Skin of body (tissue), 1 donor: ENCODE measurements at regions not wholly inside any gene's neighbourhood (a gene's known extent, or its start where the extent isn't known, plus 50 kb on each side); places are given as distances from the start of the nearest gene placed in this dataset.
"Not testable (repeated sequence)": the region's sequence is repeated elsewhere in the genome, so short reads cannot be mapped to it uniquely, and the experiment has no call there.

Source experiments
- DNase-seq: peaks from one replicate; lab custom pipeline; 2025; lab: John Stamatoyannopoulos, UW

DNA sequence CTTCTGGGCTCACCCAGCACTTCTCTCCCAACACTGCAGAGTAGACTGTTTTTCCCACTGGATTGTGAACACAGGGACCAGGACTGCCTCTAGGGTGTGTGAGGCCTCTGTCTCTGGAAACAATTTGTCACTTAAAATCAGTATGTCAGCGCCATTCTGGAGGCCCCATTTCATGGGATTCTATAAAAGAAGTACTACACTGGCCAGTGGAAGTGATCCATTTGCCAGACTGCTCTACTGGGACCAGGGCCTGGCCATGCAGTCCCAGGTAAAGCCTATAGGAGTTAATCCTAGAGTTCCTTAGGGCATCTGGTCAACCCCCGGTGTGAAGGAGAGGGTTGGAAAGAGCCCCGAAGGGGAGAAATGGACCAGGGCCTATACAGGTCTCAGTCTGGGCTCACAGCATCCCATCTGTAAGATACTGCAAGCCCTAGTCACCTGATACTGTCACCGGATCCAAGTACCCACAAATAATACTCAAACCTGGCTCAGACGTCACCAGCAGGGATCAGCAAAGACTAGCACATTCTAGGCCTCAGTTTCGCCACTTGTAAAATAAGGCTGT, 245.0 kb downstream of the FOXD2 start:
- no peak for DNase-seq

DNA sequence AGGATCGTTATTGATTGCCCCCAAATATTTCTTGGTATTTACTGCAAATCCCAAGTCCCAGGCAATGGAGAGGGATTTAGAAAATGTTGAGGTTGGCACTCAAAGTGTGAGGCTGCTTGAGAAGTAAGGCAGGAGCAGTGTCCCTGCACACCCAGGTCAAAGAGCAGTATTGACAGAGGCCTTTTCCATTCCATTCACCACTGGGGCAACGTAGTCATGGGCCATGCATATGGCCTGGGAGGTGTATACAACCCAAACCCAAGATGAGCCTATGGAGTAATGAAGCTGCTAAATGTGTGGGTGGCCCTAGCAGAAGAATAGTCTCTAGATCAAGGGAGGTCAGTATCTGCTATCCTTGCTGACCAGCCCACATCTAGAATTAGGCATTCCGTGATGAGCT, 245.6 kb downstream of the FOXD2 start:
- DNase-seq: no peak

DNA sequence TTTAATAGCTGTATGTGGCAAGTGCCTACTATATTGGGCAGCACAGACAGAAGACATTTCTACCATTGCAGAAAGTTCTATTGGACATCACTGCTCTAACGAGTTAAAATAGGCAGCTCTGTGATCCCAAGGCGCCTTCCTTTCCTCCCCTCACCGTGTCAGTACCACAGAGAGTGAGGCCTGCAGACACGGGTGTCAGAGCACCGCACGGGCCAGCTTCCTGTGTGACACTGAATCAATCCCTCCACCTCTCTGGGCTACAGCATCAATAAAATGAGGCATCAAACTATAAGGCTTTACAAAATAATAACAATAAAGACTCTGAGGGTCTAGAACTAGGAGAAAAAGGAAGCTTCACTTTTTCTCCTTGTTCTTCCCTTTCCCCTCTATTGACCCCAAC, 246.7 kb downstream of the FOXD2 start:
- DNase-seq: no peak

DNA sequence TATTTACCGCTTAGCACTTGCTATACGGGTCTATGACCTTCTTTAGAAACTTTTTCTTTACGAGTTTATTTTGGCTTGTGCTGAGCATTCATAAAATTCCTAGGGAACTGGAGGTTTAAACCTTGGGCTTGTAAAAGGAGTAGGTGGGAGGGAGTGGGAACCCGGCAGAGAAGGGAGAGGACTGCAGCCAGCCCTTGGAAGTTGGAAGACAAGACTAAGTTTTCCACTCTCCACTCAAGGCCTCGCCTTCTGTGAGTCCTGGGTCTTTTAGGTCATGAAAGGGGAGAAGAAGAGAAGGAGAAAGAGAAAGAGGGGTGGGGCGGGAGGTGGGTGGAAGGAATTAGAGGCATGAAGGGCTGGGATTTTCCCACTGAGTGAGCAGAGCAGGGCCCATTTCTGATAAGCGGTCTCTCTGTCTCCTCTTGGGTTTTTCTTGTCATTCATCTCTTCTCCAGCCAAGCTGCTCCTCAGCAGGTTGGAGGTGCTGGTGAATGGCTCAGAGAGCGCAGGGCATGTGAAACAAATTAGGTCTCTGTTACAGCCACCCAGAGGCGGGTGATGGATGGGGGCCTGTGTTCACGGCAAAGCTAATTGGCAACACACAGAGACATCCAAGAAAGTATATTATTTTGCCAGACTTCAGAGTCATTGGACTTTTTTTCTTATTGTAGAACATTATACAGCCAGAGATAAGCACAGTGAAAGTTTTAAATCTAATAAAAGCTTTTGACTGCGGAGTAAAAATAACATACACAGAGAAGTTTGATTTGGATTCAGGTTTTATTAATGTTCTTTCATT, 247.3 kb downstream of the FOXD2 start:
- DNase-seq: no peak

DNA sequence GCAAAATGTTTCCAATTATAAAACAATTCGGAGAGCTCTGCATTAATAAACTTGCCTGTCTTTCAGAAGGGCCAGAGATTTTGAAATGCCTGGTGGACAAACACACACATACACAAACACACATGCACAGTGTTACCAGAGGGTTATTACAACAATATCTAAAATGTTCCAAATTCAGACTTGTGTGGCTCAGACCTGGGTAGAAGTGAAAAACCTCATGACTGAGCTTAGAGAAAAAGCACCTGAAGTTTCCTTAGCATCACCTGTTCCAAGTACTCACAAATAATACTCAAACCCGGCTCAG, 247.9 kb downstream of the FOXD2 start:
- no peak for DNase-seq

DNA sequence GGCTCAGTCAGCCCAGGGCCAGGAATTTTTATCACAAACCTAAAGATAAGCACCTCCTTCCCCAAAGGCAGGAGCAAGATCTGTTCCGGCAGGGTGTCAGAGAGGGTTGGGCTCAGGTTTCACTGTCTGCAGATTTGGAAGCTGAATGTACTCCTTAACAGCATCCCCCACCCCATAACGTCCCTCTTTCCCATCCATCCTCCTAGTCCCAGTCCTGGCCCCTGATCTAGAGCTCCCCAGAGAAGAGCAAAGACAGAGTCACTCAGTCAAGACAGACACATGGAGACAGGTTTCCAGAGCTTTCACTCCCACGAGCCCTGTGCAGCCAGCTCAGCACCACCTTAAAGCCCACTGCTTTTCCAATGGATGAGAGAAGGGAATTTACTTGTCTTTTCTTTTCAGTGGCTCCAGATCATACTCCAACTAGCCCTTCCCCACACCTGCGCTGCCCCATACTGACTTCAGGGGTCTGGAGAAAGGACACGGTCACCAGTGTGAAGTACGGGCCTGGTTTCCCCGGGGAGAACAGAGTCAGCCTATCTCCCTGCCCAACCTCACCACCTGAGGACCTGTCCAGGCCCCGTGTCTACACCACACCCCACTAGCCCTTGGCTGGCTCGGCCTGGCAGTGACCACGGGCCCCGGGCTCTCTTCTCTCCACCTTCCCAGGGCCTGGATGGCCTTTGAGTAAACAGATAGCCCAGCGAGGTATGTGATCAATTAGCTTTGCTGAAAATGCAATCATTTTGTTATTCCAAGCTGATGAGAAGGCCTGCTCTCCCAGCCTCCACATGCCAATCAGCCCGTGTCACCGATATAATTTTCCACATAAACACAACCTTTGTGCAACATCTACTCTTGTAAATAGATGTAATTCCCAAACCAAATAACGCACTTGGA, 249.1 kb downstream of the FOXD2 start:
- DNase-seq: no peak

DNA sequence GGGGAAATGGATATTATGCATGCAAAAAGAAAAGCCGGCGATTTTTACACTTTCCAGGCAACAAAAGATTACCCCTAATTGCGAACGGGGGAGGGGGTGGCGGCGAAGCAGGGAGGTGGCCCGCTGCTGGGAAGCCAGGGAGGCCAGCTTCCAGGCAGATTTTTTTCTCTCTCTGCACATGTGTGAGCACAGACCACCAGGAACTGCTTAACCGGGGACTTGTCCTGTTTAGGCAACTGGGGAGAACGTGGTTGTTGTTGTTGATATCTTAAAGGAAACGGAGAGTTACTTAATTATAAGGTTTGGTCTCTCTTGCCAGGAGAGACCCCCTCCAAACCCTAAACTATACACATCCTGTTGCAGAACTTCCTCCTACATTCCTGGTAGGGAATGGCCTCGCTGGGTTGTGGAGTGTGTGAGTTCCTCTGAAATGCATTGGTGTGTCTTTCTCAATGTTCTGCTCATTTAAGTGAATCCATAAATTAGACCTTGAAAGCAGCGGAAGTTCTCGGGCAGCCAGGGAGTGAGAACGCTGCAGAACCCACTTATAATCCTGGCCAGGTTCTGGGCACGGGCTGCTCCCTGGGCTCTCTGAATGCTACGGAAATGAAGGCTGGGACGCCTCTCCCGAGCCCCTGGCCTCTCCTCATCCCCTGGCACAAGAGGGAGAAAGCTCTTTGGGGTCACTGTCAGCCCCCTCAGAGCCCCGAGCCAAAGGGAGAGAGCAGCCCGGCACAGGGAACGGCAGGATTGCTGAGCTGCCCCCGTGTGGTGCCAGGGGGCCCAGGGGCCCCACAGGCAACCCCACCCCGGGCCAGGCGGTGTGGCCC, 250.0 kb downstream of the FOXD2 start:
- no peak for DNase-seq

DNA sequence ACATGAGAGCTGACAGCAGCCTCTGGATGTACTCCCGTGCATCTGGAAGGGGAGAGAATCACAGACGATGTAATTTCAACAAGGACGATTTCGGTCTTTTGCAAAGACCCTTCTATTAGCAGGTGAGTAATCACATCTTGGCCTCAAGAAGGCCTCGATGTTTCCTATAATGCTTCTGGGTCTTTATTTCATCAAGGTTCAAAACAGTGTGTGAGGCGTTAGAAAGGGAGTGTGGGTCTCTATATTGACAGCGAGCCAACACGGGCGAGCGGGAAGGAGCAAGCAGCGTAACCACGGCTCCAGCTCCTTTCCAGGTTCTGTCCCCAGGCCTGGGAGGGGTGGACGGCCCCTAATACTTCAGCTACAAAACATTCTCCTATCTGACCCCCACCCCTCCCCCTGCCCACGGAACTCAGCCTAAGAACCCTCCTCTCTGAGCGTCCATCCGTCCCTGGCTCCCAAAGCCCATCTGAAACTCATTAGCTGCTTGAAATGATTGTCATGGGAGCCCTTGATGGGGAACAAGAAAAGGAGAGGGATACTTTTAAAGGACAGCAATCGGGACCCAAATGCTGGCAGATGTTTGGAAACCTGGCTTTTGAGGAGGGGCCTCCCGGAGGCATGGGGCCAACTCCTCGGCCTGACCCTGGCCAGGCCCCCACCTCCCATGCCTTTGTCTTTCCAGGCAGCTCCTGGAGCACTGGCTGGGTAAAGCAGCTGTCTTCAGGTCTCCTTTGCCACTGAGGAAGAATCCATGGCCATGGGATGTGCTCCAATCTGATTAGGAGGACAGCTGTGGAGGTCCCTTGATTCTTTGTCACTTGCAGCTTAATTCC, 250.8 kb downstream of the FOXD2 start:
- no peak for DNase-seq

DNA sequence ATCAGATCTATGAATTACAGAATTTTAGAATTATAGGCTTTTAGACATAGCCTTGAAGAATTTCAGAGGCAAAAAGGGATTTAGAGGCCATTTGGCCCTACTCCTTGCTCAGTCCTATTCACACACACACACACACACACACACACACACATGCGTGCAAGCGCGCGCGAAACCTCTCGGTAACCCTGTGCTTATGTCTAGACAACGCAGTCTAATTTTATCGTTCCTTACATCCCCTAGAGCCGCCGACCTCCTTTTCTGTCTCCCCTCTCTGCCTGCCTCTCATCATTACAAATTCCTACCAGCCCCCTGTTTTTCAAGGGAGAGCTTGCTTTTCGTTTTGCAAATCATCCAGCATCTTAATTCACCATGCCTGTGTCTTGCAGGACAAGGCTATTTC, 252.1 kb downstream of the FOXD2 start:
- DNase-seq: no peak

DNA sequence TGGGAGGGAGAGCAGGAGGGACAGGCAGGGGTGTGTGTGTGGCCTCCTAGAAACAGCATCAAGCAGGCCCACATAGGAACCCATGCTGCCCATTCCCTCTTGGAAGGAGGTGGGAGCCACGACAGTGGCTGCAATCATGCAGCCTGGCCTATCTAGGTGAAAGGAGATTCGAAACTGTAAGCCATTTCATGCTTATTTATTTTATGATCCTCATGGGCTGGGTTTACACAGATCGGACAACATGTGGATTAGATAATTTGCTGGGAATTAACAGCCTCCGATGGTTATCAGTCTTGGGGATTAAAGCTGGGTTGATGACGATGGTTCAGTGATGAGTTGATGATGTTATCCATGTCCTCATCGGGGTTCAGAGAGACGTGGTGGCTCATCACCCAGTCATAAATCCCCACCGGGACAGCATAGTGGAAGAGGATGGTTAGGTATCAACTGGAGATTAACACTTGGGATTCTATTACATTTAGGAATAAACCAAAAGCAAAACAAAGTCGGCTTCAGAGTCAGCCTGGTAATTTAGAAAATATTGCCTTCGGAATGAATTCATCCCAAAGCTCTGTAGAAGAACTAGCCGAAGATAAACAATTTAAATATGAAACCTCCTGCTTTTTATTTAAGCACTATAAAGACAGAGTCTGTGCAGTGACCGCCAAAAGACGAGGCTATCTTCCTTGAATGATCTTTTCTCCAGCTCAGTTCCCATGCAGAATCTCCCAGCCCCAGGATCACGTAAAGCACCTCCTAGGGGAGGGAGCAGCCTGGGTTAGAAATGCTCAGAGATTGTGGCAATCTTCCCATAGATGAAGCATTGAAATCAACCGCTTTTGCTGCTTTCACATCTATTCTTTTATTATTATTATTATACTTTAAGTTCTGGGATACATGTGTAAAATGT, 252.8 kb downstream of the FOXD2 start:
- DNase-seq: no peak

DNA sequence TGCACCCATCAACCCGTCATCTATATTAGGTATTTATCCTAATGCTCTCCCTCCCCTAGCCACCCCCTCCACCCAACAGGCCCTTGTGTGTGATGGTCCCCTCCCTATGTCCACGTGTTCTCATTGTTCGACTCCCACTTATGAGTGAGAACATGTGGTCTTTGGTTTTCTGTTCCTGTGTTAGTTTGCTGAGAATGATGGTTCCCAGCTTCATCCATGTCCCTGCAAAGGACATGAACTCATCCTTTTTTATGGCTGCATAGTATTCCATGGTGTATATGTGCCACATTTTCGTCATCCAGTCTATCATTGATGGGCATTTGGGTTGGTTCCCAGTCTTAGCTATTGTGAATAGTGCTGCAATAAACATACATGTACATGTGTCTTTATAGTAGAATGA, 253.4 kb downstream of the FOXD2 start:
- not testable (repeated sequence) for DNase-seq

DNA sequence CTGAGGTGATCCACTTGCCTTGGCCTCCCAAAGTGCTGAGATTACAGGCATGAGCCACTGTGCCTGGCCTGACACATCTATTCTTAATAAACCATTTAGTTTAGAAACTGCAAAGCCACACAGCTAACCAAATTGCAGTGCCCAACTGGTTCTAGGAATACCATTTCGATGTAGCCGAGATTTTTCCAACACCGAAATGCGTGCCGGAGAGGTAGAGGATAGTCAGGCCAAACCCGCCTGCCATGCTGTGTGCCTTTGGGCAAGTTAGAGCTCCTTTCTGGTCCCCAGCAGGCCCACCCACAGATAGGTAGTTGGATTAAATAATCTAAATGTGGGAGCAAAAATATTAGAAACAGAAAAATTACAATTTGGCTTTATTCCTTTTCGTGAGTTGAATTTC, 254.4 kb downstream of the FOXD2 start:
- DNase-seq: no peak

DNA sequence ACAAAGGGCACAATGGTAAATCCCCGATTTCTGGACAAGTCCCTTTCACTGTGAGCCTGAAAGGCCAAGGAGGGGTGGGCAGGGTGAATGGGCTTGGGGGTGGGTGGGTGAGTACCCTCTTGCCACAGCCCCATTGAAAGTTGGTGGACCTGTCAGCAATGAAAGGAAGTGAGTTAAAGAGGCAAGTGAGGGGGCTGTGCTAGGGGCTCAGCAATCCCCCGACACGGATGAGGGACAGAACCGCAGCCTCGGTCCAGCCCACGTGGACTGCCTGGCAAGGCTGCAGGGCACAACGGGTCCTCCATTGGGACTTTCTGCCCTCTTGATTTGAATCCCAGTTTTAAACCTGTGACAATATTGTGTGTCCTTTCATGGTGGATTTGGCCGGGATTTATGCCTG, 255.3 kb downstream of the FOXD2 start:
- DNase-seq: no peak

DNA sequence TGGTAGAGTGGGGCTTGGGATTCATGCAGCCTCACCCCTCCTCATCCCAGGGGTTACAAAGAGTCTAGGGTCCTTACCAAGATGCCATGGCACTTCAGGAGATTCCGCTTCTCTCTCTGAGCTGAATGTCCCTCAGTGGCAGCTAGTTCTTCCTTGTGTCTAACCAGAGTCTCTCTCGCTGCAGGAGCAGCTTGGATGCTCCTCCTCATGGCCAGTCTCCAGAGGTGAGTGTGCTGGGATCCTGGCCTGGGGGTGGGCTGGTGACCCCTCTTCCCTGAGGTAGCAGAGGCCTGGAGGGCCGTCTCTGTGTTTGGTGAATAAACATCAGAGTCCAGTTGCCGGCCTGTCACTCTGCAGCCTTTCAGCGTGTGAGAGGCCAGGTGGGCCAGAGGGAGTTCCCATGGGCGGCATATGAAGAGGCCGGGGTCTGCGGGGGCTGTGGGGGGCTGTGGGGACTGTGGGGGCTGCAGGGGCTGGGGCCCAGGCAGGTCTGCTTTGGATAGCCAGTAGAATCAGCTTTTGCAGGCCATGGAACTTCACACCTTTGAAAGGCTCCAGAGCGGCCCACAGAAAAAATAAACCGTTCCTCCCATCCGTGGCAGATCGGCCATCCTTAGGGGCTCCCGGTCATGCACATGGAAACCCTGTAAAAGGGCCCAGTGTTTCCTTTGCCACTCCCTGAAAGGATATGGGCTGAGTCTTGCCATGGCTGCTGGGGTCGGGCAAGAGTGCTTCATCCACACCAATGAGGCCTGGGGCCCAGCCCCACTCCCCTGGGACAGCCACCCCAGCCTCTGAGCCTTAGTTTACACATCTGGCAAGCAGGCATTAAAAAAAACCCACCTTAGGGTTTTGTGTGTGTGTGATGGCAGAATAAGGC, 256.4 kb downstream of the FOXD2 start:
- no peak for DNase-seq

DNA sequence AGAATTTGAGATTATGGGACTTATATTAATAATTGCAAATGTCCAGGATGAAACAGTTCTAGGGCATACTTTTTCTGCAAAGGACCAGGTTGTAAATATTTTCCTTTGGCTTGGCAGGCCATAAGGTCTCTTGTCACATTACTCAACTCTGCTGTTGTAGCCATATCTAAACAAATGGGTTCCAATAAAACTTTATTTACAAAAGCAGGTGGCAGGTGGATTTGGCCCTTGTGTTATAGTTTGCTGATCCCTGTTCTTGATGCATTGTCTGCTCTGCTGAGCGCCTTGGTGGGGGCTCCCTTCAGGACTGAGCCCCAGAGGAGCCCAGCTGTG, 258.5 kb downstream of the FOXD2 start:
- DNase-seq: no peak

DNA sequence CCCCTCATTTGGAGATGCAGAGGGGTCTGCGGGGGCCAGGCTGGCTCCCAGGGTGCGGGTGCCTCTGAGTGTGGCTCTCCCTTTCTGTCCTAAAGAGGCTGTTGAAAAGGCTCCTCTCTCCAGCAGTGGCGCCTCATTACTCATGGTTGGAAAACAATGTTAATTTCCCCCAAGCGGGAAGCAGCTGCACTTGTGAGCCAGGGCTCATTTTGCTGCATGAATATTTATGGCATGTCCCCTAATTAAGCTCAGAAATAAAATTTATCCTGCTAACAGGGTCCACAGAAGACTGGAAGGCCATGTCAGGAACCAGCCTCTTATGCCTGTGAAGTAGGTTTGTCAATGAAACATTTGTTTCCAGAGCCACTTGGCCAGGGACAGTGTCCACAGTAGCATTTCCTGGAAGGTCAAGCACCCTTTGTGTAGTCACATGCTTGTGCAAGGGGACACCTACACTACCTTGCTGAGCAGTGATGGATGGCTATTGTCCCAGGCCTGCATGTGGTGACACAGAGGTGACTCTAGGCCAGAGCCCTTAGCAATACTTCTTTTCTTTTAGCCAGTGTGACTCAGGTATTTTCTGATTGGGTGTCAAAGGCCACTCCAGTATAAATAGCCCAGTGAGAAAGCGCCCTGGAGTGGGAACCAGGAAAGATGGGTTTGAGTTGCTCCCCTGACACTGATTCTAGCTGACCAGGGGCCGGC, 259.0 kb downstream of the FOXD2 start:
- no peak for DNase-seq

DNA sequence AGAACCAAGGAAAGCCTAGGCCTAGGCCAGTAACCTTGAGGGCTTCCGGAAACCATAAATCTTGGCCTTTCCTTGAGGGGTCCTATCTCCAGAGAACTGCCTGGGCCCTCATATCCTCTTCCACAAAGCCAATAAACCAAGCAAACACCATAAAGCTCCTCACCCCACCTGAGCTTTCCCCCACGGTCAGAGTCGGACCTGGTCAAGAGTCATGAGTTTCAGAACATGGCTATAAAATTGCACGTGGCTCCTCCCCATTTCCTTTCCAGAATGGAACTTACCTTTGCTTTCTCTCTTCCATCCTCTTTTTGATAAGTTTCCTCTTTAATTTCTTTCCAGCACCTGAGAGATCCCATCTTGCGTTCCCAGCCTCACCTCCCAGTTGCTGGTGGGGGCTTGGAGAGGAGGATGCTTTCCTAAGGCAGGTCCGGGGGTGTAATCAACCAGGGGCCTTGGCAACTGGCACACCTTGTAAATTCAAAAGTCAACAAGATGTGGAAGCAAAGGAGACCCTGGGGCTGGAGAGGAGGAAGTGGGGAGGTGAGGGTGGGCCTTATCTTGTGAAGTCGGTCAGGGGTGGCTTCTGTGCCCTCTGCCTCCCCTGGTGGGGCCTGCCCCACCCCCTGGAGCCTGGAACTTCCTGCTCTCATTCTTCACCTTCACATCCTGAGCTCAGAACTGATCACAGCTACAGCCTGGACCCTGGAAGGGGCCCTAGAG, 259.9 kb downstream of the FOXD2 start:
- DNase-seq: no peak
